Mesenchymal stem cell (in vitro differentiated cells and primary cell): ENCODE measurements at regions not wholly inside any gene's neighbourhood (a gene's known extent, or its start where the extent isn't known, plus 50 kb on each side); places are given as distances from the start of the nearest gene placed in this dataset.

ENCODE experiments used
- DNase-seq: peaks from one replicate; pipeline ENCODE4 v3.0.0-alpha.2; 2013
- H2AFZ ChIP-seq: one replicate; pipeline ENCODE4 v1.6.1; 2013; ENCODE audit warnings: low read depth, mild to moderate bottlenecking, control low read depth, inconsistent platforms, low read length, moderate library complexity
- H2AK5ac ChIP-seq: 2 replicates; pipeline ENCODE4 v1.6.1; 2013; ENCODE audit warnings: low read length, moderate library complexity, mild to moderate bottlenecking, inconsistent platforms; ENCODE audit not compliant: severe bottlenecking
- H2BK120ac ChIP-seq: one replicate; pipeline ENCODE4 v1.6.1; 2013; ENCODE audit warnings: low read depth, mild to moderate bottlenecking, inconsistent platforms, low read length, moderate library complexity
- H2BK12ac ChIP-seq, 2 experiments: one replicate each; pipeline ENCODE4 v1.6.1; 2013; ENCODE audit warnings: inconsistent platforms in 2 of 2, low read length in 2 of 2, mild to moderate bottlenecking in 2 of 2, moderate library complexity in 2 of 2, control low read depth in 1 of 2
- H2BK15ac ChIP-seq: one replicate; pipeline ENCODE4 v1.6.1; 2013; ENCODE audit warnings: mild to moderate bottlenecking, low read depth, inconsistent platforms; ENCODE audit not compliant: poor library complexity, severe bottlenecking
- H2BK5ac ChIP-seq: 2 replicates; pipeline ENCODE4 v1.6.1; 2013; ENCODE audit warnings: low read depth, mild to moderate bottlenecking, low read length, control low read depth, inconsistent platforms; ENCODE audit not compliant: poor library complexity, severe bottlenecking
- H3K14ac ChIP-seq, 2 experiments: one replicate each; pipeline ENCODE4 v1.6.1; 2013; ENCODE audit warnings: inconsistent platforms in 2 of 2, low read length in 2 of 2, control low read depth in 1 of 2, mild to moderate bottlenecking in 1 of 2, moderate library complexity in 1 of 2
- H3K18ac ChIP-seq, 2 experiments: one replicate each; pipeline ENCODE4 v1.6.1; 2013; ENCODE audit warnings: inconsistent platforms in 2 of 2, low read length in 2 of 2, control low read depth in 1 of 2, low read depth in 1 of 2, mild to moderate bottlenecking in 1 of 2
- H3K23ac ChIP-seq, 2 experiments: one replicate each; pipeline ENCODE4 v1.6.1; 2013; ENCODE audit warnings: inconsistent platforms in 2 of 2, low read length in 2 of 2, mild to moderate bottlenecking in 2 of 2, moderate library complexity in 2 of 2, control low read depth in 1 of 2
- H3K27ac ChIP-seq: 2 replicates; pipeline ENCODE4 v1.5.1; 2013; ENCODE audit warnings: mild to moderate bottlenecking, moderate library complexity, low read length, control low read depth, inconsistent platforms; ENCODE audit not compliant: poor library complexity, severe bottlenecking
- H3K27me3 ChIP-seq, 2 experiments: 2 replicates each; pipeline versions ENCODE4 v1.6.1 to v1.7.0; 2013; ENCODE audit warnings: low read length in 2 of 2, mild to moderate bottlenecking in 2 of 2, moderate library complexity in 2 of 2, control low read depth in 1 of 2, inconsistent platforms in 1 of 2; ENCODE audit not compliant: control insufficient read depth in 1 of 2, insufficient read depth in 1 of 2
- H3K36me3 ChIP-seq, 2 experiments: 2 replicates each; pipeline versions ENCODE4 v1.6.1 to v1.7.0; 2013; ENCODE audit warnings: low read length in 2 of 2, control low read depth in 1 of 2, inconsistent platforms in 1 of 2, low read depth in 1 of 2, mild to moderate bottlenecking in 1 of 2; ENCODE audit not compliant: insufficient read depth in 2 of 2, control insufficient read depth in 1 of 2
- H3K4ac ChIP-seq, 2 experiments: one replicate each; pipeline ENCODE4 v1.6.1; 2013; ENCODE audit warnings: inconsistent platforms in 2 of 2, low read length in 2 of 2, mild to moderate bottlenecking in 2 of 2, moderate library complexity in 2 of 2, control low read depth in 1 of 2, low read depth in 1 of 2
- H3K4me1 ChIP-seq: 2 replicates; pipeline ENCODE4 v1.6.1; 2013; ENCODE audit warnings: low read depth, low read length, control low read depth; ENCODE audit not compliant: control insufficient read depth, insufficient read depth
- H3K4me2 ChIP-seq: 2 replicates; pipeline ENCODE4 v1.6.1; 2013; ENCODE audit warnings: low read length, mild to moderate bottlenecking, inconsistent platforms; ENCODE audit not compliant: poor library complexity, severe bottlenecking
- H3K4me3 ChIP-seq, 2 experiments: 2 replicates each; pipeline versions ENCODE4 v1.5.1 to v1.7.0; 2013; ENCODE audit warnings: low read length in 2 of 2, mild to moderate bottlenecking in 2 of 2, control low read depth in 1 of 2, low read depth in 1 of 2; ENCODE audit not compliant: insufficient read depth in 1 of 2
- H3K79me1 ChIP-seq: replicated peaks from 2 replicates; pipeline ENCODE4 v1.6.1; 2013; ENCODE audit warnings: mild to moderate bottlenecking, control low read depth, low read length, inconsistent platforms; ENCODE audit not compliant: poor library complexity, severe bottlenecking
- H3K9ac ChIP-seq: 2 replicates; pipeline ENCODE4 v1.7.0; 2013; ENCODE audit warnings: mild to moderate bottlenecking, low read length, moderate library complexity
- H3K9me3 ChIP-seq: 2 replicates; pipeline ENCODE4 v1.7.0; 2013; ENCODE audit warnings: mild to moderate bottlenecking, low read length; ENCODE audit not compliant: control insufficient read depth
- H4K8ac ChIP-seq: one replicate; pipeline ENCODE4 v1.6.1; 2013; ENCODE audit warnings: inconsistent platforms, mild to moderate bottlenecking, low read length, moderate library complexity
- H4K91ac ChIP-seq: one replicate; pipeline ENCODE4 v1.6.1; 2013; ENCODE audit warnings: mild to moderate bottlenecking, low read length, inconsistent platforms
- WGBS: methylation state at CpG from one replicate; pipeline ENCODE4 v1.1.7; 2013; ENCODE audit warnings: mixed read lengths; 5-methylcytosine and 5-hydroxymethylcytosine counted together

- Histone ChIP-seq H3K36me3 (no peaks in the 10 kb centered on the region), H3K4ac (no peak overlapping the region), H2AK5ac (no peak overlapping the region), H3K4me3 (no peak overlapping the region), H3K23ac (no peak overlapping the region), H3K79me1 (no peaks in the 10 kb centered on the region), H3K4me1 (no peaks in the 10 kb centered on the region), H2AFZ (no peak overlapping the region), H2BK12ac (no peak overlapping the region), H2BK5ac (no peak overlapping the region), H3K9ac (no peak overlapping the region), H3K27me3 (peaks cover 0 to 6% of the 10 kb centered on the region in 2 experiments), H3K9me3 (no peaks in the 10 kb centered on the region), H4K91ac (no peak overlapping the region), H3K27ac (no peak overlapping the region), H3K14ac (no peak overlapping the region), H3K4me2 (no peak overlapping the region), H2BK120ac (no peak overlapping the region), H4K8ac (no peak overlapping the region), H2BK15ac (no peak overlapping the region), H3K18ac (no peak overlapping the region)
- no peak for DNase-seq
- 68% methylated on average over 14 of the region's 15 CpGs for WGBS
Measured at GRCh38 chr19:32201636-32202051, 143.8 kb upstream of the ZNF507 start.

- no peak overlapping the region for H4K8ac ChIP-seq
Measured at GRCh38 chr19:32202244-32202643, 143.2 kb upstream of the ZNF507 start.

GRCh38 chr19:32203161-32203560 is 142.2 kb upstream of the ZNF507 start:
- H3K27ac ChIP-seq, result no peak overlapping the region
- peaks cover 0 to 5% of the 10 kb centered on the region in 2 experiments for H3K27me3 ChIP-seq
- H2BK12ac ChIP-seq, result no peak overlapping the region
- WGBS, result 81% methylated on average over 6 of the region's 6 CpGs
- no peak overlapping the region for H3K4me3 ChIP-seq
- H4K8ac ChIP-seq, result no peak overlapping the region
- H2AK5ac ChIP-seq, result no peak overlapping the region
- no peaks in the 10 kb centered on the region for H3K79me1 ChIP-seq
- no peaks in the 10 kb centered on the region for H3K4me1 ChIP-seq
- H2BK5ac ChIP-seq, result no peak overlapping the region
- no peak for DNase-seq
- no peak overlapping the region for H2BK15ac ChIP-seq
- H4K91ac ChIP-seq, result no peak overlapping the region
- no peaks in the 10 kb centered on the region for H3K36me3 ChIP-seq
- H3K23ac ChIP-seq, result no peak overlapping the region
- no peak overlapping the region for H3K14ac ChIP-seq
- H2BK120ac ChIP-seq, result no peak overlapping the region
- no peak overlapping the region for H3K4ac ChIP-seq
- no peak overlapping the region for H3K4me2 ChIP-seq
- H2AFZ ChIP-seq, result no peak overlapping the region
- no peak overlapping the region for H3K9ac ChIP-seq
- H3K18ac ChIP-seq, result no peak overlapping the region
- no peaks in the 10 kb centered on the region for H3K9me3 ChIP-seq

More at GRCh38 chr19:32202244-32202643, 143.2 kb upstream of the ZNF507 start:
- no peak overlapping the region for H2BK15ac ChIP-seq
- no peak overlapping the region for H2BK12ac ChIP-seq
- no peak overlapping the region for H2AK5ac ChIP-seq
- H3K4me1 ChIP-seq, result no peaks in the 10 kb centered on the region
- H3K14ac ChIP-seq, result no peak overlapping the region
- peaks cover 0 to 6% of the 10 kb centered on the region in 2 experiments for H3K27me3 ChIP-seq
- WGBS, result 77% methylated on average over 5 of the region's 5 CpGs
- H3K4me2 ChIP-seq, result no peak overlapping the region
- no peak overlapping the region for H3K4ac ChIP-seq
- no peak overlapping the region for H3K9ac ChIP-seq
- no peak overlapping the region for H2BK120ac ChIP-seq
- H3K18ac ChIP-seq, result no peak overlapping the region
- no peaks in the 10 kb centered on the region for H3K9me3 ChIP-seq
- no peak overlapping the region for H3K4me3 ChIP-seq
- no peak overlapping the region for H2BK5ac ChIP-seq
- H3K79me1 ChIP-seq, result no peaks in the 10 kb centered on the region
- DNase-seq, result no peak
- H4K91ac ChIP-seq, result no peak overlapping the region
- no peak overlapping the region for H2AFZ ChIP-seq
- no peaks in the 10 kb centered on the region for H3K36me3 ChIP-seq
- H3K23ac ChIP-seq, result no peak overlapping the region
- H3K27ac ChIP-seq, result no peak overlapping the region

- H3K14ac ChIP-seq, result no peak overlapping the region
- H3K23ac ChIP-seq, result no peak overlapping the region
- no peak overlapping the region for H3K9ac ChIP-seq
- H3K4me3 ChIP-seq, result no peak overlapping the region
- H3K36me3 ChIP-seq, result no peaks in the 10 kb centered on the region
- no peak overlapping the region for H2AK5ac ChIP-seq
- no peak overlapping the region for H2AFZ ChIP-seq
- no peaks in the 10 kb centered on the region for H3K79me1 ChIP-seq
- H3K4ac ChIP-seq, result no peak overlapping the region
- no peak overlapping the region for H4K8ac ChIP-seq
- H3K4me2 ChIP-seq, result no peak overlapping the region
- H3K27ac ChIP-seq, result no peak overlapping the region
- DNase-seq, result no peak
- H3K27me3 ChIP-seq, result no peaks in the 10 kb centered on the region
- no peak overlapping the region for H4K91ac ChIP-seq
- no peak overlapping the region for H3K18ac ChIP-seq
- H2BK12ac ChIP-seq, result no peak overlapping the region
- no peaks in the 10 kb centered on the region for H3K4me1 ChIP-seq
- H3K9me3 ChIP-seq, result peaks cover 12% of the 10 kb centered on the region
- no peak overlapping the region for H2BK120ac ChIP-seq
- H2BK5ac ChIP-seq, result no peak overlapping the region
- H2BK15ac ChIP-seq, result no peak overlapping the region
- WGBS, result 78% methylated on average over 4 of the region's 5 CpGs
Measured at GRCh38 chr19:32206065-32206464, 139.3 kb upstream of the ZNF507 start.
